HG03442 (cell line): ENCODE measurements at regions not wholly inside any gene's neighbourhood (a gene's known extent, or its start where the extent isn't known, plus 50 kb on each side); places are given as distances from the start of the nearest gene placed in this dataset.

Experiments
- ATAC-seq: cut with Tn5 transposase; IDR thresholded peaks from one replicate; pipeline ENCODE4 v1.9.1; 2021; ENCODE audit warnings: mild to moderate bottlenecking, moderate library complexity; ENCODE audit not compliant: unreplicated experiment

DNA sequence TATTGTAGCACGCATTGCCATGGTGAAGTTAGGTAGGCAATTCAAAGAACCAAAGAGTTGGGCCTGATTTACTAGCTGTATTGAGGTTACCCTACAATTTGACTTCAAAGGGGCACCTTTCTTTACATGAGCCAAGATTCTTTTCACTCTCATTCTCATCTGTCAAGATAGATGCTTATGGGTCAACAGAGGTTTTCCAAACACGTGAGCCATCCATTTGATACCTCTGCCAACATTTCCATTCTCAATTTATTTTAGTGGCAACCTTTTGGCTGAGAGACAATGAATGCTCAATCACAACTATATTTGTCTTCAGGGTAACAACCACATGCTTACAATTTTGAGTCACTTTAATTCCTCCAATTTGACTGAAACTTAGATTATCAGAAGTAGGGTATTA lies 370.6 kb upstream of the CDH20 start:
- ATAC-seq, result no peak

- no peak for ATAC-seq
Measured at GRCh38 chr18:60965856-60966255, 367.4 kb upstream of the CDH20 start.

GRCh38 chr18:60966876-60967275 lies 366.4 kb upstream of the CDH20 start:
- ATAC-seq, result no peak

GRCh38 chr18:60975420-60975819 lies 357.8 kb upstream of the CDH20 start:
- ATAC-seq, result no peak

DNA sequence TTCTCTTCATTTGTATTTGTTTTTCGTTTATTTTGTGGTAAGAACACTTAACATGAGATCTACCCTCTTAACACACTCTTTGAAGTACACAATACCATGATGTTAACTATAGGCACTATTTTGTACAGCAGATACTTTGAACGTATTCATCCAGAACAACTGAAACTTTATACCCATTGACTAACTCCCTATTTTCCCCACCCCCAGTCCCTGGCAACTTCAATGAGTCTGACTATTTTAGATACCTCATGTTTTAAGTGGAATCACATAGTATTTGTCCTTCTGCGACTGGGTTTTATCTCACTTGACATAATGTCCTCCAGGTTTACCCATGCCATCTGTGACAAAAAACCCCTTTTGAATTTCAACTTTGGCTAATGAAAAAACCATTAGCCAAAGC lies 356.3 kb upstream of the CDH20 start:
- no peak for ATAC-seq

DNA sequence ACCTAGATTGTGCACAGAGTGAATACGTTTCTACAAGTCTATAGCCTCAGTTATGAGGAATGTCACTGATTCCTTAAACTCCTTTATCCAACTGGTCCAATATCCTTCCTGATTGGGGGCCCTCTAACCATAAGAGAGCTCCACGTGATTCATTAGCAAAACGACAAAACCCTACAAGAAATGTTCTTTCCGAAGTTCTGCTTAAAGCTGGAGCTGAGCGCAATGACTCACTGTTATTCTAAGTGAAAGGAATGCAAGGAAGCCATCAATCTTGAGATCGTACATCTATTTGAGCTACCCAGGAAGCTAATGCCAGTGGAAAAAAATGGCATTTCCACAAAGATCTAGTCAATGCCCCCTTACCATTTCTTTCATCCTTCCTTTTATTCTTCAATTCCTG lies 354.9 kb upstream of the CDH20 start:
- ATAC-seq, result no peak

DNA sequence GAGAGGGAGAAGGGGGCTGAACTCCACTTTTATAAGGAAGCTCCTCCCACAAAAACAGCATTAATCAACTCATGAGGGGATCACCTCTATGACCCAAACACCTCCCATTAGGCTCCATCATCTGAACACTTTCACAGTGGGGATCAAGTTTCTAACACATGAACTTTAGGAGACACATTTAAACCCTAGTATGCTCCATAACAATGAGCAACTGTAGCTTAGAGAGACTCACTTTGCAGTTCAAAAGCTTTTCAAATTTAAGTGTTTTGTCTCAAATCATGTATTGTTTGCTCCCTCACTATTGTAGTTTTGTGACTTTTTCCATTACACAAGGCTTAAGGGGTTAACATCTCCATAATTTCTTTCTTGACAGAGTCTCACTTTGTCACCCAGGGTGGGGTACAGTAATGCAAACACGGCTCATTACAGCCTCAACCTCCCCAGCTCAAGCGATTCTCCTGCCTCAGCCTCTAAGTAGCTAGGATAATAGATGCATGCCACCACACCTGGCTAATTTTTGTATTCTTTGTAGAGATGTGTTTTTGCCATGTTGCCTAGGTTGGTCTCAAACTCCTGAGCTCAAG lies 352.7 kb upstream of the CDH20 start:
- ATAC-seq, result no peak

DNA sequence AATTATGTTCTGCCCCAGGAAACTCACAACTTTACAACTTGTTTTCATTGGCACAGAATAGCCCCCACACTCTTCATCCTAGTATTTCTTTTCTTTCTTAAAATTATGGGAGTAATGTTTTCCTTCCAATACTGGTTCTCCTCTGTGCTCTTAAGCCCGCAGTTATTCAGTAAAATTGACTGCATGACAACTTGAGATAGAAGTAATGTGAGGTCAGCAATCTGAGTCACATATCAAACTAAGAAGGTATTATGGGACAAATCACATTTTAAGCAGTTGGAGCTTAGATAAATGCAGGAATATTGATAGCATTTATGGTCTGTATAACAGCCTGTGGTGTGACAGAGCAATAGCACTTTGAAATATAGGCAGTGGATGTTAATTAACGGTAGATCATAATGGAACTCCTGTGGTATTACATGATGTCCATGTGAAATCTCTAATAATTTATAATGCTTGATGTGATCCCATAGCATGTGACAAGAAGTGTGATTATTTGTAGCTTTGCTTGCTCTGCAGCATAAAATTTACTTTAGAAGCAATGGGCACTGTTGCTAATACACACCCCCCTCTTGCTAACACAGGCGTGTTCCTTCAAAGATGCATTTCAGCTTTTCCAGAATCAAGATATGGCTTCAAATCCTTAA lies 351.4 kb upstream of the CDH20 start:
- ATAC-seq, result no peak

DNA sequence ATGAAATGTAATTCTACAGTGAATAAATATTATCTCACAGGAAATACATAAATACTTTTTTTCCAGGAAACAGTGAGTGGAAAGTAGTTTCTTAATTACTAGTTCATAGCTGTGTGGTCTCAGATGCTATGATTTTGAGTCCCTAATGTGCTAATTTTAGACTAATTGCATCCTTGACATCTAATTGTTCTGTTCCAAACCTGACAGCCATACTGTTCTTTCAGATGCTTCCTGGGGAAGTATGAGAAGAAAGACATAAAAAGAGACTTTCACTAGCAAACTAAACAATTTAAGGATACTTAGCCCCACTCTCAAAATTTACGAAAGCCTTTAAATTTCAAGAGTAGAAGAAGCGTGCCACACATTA lies 350.9 kb upstream of the CDH20 start:
- ATAC-seq, result no peak

DNA sequence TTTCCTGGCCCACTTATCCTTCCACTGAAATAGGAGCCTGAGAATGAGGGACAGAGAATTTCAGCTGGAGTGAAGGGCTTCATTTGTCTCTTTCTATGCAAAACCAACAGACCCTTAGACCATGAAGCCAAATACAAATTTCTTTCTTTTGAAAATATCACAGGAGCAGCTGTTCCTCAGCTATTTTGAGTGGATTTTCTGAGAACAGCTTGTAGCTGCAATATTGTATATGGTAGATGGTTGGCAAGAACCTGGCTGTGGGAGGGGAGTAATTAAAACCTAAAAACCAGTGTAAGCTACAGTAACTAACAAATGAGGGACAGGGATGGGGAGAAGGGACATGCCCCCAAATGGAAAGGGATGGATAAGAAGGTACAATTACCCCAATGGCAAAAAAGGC lies 350.3 kb upstream of the CDH20 start:
- ATAC-seq, result no peak

DNA sequence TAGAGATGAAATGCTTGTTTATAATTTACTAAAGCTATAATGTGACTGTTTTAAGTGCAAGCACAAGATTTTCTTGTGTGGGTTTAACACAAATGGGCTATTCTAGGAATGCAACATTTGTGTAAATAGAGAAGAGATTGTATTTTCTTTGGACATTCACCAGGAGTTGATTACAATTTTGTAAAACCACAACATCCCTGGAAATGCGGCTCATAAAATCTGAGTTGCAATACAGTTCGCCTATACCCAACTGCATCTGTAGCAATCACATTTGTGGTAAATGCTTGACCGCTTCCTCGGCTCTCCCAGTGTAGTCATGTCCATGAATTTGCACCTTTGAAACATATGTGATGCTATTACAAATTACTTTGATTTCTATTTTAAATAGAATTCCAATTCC lies 348.7 kb upstream of the CDH20 start:
- ATAC-seq, result no peak

DNA sequence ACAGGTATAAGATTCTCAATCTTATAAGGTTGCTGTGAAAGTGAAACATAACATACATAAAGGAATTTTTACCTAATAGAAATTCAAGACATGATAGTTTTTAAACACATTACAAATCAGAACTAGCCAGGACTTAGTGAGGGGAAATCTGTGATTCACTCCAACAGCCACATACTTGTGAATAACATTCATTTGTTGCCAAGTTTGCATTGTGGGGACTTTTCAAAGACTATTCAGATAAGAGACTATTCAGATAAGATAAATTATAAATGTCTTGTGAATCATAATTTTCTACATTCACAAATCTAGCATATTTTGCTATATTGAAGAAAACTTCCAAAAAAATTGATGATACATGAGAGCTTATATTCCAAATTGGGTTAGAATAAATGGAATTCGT lies 345.3 kb upstream of the CDH20 start:
- no peak for ATAC-seq

GRCh38 chr18:60996326-60996725 lies 336.9 kb upstream of the CDH20 start:
- no peak for ATAC-seq

DNA sequence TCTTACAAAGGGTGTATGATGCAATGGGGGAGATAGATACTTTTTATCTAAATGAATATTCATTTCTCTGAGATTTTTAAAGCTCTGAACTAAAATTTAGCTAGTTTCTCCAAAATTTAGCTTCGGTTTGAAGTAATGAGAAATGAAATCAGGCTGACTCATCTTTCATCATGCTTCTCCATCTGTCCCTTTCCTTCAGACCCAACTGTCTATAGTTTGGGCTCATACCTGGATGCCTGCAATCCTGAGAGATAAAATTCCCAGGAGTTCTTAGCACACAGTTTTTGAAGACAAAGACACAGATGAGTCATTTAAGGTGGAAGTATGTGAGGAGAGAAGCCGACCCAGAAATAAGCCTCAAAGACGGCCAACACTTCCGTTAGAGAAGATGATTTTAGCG lies 336.4 kb upstream of the CDH20 start:
- no peak for ATAC-seq

DNA sequence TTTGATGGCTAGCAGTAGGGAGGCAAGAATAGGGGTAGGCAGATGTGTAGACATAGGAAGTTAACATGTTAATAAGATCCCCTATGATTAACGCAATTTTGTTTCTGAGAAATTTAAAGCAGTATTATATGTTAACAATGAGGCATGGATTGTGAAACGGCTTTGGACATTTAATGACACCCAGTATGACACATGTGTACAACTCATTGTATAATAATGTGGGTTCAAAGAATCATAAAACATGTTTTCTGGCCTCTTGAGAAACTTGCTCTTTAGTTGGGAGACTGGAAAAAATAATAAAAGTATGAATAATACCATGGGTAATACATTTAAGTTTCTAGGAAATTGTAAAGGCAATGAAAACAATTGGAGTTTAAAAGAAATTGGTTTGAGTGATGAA lies 332.1 kb upstream of the CDH20 start:
- no peak for ATAC-seq

GRCh38 chr18:61006687-61007224 lies 326.5 kb upstream of the CDH20 start:
- ATAC-seq, result no peak

DNA sequence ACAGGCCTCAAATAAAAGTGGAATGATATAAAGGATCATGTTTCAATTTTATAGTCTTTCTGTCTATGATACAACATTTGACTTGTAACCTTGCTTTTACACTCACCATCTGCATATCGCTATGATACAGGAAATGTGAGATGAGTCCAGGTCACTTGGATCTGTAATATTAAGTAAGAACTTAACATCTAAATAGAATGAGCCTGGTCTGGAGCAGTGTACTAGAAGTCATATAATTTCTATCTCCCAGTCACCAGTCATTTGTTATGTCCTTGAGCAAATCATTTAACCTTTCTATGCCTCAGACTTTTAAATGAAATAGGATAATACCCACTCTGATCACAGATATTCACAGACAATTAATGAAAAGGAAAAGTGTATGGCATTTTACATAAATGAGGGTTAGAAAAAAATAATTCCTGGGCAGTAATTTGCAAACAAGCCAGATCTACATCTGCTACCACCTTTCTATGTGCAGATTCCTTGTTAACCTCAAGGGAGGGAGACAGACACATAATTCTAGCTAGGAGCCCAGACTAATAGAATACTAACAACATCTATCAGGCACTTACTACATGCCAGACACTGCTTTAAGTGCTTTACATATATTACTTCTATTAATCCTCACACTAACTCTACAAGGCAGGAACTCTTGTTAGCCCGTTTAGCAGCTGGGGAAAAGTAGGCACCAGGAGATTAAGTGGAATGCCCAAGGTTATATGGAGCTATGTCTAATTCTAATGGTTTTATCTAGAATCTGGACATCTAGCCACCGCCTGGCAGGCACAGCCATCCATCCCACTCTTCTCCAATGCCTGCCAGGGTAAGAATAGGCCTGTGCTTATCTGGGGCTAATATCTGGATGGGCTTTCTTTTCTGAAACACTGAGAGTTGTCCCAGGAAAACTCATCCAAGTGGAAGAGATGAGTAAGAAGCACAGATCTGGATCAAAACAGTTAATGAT lies 313.6 kb upstream of the CDH20 start:
- no peak for ATAC-seq

GRCh38 chr18:61025596-61025995 lies 307.6 kb upstream of the CDH20 start:
- ATAC-seq, result no peak

- ATAC-seq, result no peak
Measured at GRCh38 chr18:61031626-61032025, 301.6 kb upstream of the CDH20 start.

DNA sequence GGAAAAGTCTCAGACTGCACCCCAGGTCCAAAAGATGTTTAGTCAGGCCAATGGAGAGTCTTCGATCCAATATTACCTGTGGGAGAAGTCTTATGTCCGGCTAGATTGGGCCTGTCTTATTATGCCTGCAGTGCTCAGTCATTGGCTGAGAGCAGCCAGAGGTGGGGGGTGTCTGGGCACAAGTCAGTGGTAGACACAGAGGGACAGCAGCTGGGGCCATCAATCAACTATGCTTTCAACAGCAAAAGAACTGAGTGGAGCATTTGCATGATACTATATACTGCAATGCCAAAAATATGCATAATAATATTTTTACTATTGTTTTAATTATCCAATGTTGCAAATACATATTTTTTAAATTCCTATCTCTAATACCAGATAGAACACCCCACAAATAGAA lies 298.6 kb upstream of the CDH20 start:
- no peak for ATAC-seq

GRCh38 chr18:61039251-61039650 lies 294.0 kb upstream of the CDH20 start:
- ATAC-seq, result no peak

DNA sequence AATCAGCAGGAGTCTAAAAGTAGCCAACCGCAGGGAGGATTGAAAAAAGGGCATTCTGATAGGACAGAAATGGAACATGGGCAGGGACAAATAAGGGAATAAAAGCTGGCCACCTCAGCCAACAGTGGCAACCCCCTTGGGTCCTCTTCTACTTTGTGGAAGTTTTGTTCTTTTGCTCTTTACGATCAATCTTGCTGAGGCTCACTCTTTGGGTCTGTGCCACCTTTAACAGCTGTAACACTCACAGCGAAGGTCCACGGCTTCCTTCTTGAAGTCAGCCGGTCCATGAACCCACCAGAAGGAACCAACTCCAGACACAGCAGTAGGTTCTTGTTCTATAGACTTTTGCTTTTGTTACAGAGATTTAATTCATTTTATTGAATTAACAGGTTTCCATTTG lies 285.4 kb upstream of the CDH20 start:
- no peak for ATAC-seq
